Stomach (tissue), 8 donors: ENCODE measurements at regions not wholly inside any gene's neighbourhood (a gene's known extent, or its start where the extent isn't known, plus 50 kb on each side); places are given as distances from the start of the nearest gene placed in this dataset.

ENCODE experiments used
- DNase-seq, 2 donors: peaks; one replicate each; pipeline versions ENCODE4 v3.0.0 to v3.0.0-alpha.2; 2013 to 2019
- H3K27ac ChIP-seq, 5 donors: fragments of 200-600 bp in 4 of 5; sonication (generic) in 4 of 5; one replicate each; pipeline ENCODE4 v1.5.1; 2013 to 2019; ENCODE audit warnings: mild to moderate bottlenecking in 1 of 5, moderate library complexity in 1 of 5
- H3K27me3 ChIP-seq, 3 donors: fragments of 200-600 bp; sonication (generic); one replicate each; pipeline ENCODE4 v1.5.1; 2017 to 2019; ENCODE audit warnings: mixed run types in 1 of 3
- H3K36me3 ChIP-seq, 4 donors: fragments of 200-600 bp; sonication (generic); 1 replicate in 3 of 4; 2 replicates in 1 of 4; pipeline ENCODE4 v1.5.1; 2016 to 2019
- H3K4me1 ChIP-seq, 4 donors: fragments of 200-600 bp; sonication (generic); one replicate each; pipeline ENCODE4 v1.5.1; 2016 to 2019
- H3K4me3 ChIP-seq, 4 donors: fragments of 200-600 bp; sonication (generic) in 3 of 4; one replicate each; pipeline ENCODE4 v1.5.1; 2016 to 2019; ENCODE audit warnings: mild to moderate bottlenecking in 1 of 4
- H3K9me3 ChIP-seq, 4 donors: fragments of 200-600 bp; sonication (generic); one replicate each; pipeline ENCODE4 v1.5.1; 2016 to 2019
- EP300 ChIP-seq: sonication (generic); formaldehyde crosslinking; IDR thresholded peaks from one replicate; pipeline ENCODE4 v1.6.1; 2017; ENCODE audit warnings: antibody characterized with exemption
- POLR2A ChIP-seq, 4 donors: fragments of 450-650 bp; IDR thresholded peaks; one replicate each; pipeline ENCODE4 v1.6.1; 2016; ENCODE audit warnings: antibody characterized with exemption in 4 of 4, control low read depth in 2 of 4, mild to moderate bottlenecking in 1 of 4, moderate library complexity in 1 of 4
- POLR2AphosphoS5 ChIP-seq, 3 donors: sonication (generic); formaldehyde crosslinking; IDR thresholded peaks; one replicate each; pipeline ENCODE4 v1.6.1; 2016; ENCODE audit warnings: antibody characterized with exemption in 3 of 3
- WGBS, 5 donors: extraction: QIAGEN DNeasy Blood & Tissue Kit in 3 of 5; methylation state at CpG; one replicate each; pipeline versions ENCODE4 v1.1.5 to v1.1.7; 2013 to 2018; 5-methylcytosine and 5-hydroxymethylcytosine counted together
- intact Hi-C: fragments of 100-400 bp; cut with DNase I; formaldehyde crosslinking; loops from one replicate; pipeline ENCODE4 v1.15.1; 2023; ENCODE audit warnings: low total_unique reads
- TF ChIP-seq, protein P1 (sequence below), 7 experiments: fragments of 450-650 bp in 4 of 7; fragments of 200-600 bp in 3 of 7; sonication (generic) in 3 of 7; IDR thresholded peaks; one replicate each; pipeline ENCODE4 v1.5.1; 2016 to 2019; ENCODE audit warnings: antibody characterized with exemption in 7 of 7, control low read depth in 2 of 7, mild to moderate bottlenecking in 1 of 7
- donor health status: healthy with polysubstance abuse.
- donor health status: Bipolar disorder and iron deficiency.
- donor health status: healthy.

DNA sequence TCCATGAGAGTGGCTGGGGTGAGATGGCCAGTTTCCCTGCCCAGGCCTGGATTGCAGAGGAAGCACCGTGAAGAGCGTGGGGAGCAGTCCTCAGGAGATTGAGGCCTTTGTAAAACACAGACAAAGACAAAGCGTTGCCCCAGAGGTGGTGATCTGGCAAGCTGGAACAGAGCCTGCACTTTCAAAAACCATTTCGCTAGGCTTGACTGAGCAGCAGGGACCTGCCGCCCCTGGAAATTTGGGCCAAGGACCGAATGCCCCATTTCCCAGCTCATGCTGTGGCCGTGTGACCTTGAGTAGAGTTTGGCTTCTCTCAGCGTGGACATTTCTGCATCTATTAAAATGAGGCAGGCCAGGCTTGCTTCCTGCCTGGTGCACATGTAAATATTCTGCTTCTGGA, 381.4 kb downstream of the BCOR start:
- intact Hi-C loops, result no loop called here
- no peak for DNase-seq
- Histone ChIP-seq H3K27me3 (no peaks in the 10 kb centered on the region), H3K27ac (no peak overlapping the region), H3K9me3 (peaks cover 0 to 5% (median 0%) of the 10 kb centered on the region in 4 donors), H3K36me3 (no peaks in the 10 kb centered on the region), H3K4me3 (no peak overlapping the region), H3K4me1 (peaks cover 0 to 2% (median 0%) of the 10 kb centered on the region in 4 donors)
- 70 to 95% (median 86%) methylated on average over 3 to 8 of the region's 8 CpGs for WGBS, 5 donors
- TF ChIP-seq, protein P1, sequence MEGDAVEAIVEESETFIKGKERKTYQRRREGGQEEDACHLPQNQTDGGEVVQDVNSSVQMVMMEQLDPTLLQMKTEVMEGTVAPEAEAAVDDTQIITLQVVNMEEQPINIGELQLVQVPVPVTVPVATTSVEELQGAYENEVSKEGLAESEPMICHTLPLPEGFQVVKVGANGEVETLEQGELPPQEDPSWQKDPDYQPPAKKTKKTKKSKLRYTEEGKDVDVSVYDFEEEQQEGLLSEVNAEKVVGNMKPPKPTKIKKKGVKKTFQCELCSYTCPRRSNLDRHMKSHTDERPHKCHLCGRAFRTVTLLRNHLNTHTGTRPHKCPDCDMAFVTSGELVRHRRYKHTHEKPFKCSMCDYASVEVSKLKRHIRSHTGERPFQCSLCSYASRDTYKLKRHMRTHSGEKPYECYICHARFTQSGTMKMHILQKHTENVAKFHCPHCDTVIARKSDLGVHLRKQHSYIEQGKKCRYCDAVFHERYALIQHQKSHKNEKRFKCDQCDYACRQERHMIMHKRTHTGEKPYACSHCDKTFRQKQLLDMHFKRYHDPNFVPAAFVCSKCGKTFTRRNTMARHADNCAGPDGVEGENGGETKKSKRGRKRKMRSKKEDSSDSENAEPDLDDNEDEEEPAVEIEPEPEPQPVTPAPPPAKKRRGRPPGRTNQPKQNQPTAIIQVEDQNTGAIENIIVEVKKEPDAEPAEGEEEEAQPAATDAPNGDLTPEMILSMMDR (IDR thresholded peaks at IDR 0.05), result no peak
- no peak for TF ChIP-seq POLR2AphosphoS5 (IDR thresholded peaks at IDR 0.05)
- no peak for TF ChIP-seq POLR2A (IDR thresholded peaks at IDR 0.05)
- TF ChIP-seq EP300, result no peak

DNA sequence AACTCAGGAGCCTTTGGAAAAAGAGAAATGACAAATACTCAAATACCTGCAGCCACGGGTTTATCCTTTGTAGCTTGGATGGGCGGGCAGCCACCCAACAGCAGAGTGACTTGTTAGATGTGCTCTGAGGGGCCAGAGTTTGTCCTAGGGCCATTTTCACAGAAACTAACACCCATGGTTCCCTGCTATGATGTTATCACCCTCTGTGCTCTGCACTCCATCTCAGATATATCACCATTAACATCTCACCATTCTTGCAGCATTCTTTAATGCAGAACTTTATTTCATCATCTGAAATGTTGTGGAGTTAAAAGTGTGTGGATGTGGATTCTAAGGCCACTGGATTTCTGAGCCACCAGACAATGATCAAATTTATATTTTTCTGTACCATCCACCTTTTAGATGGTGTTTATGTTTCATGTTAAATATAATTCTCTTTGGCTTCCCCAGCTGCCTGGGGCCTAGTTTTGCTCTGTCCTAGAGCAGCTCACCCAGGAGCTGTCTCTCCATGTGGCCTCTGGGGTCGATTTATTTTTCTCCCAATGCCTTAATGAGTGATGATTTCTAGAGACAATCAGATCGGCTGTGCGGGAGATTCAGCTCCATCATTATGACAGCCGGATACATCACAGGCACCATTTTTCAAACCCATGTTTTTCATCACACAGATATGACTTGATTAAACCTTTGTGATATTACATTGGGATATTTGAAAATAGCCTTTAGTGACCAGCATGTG, 380.8 kb downstream of the BCOR start:
- WGBS, 5 donors, result 77 to 93% (median 90%) methylated on average over 6 of the region's 6 CpGs
- peaks cover 0 to 8% (median 0%) of the 10 kb centered on the region in 4 donors for H3K4me1 ChIP-seq
- H3K4me3 ChIP-seq, result no peak overlapping the region
- TF ChIP-seq, protein P1 (IDR thresholded peaks at IDR 0.05), result no peak
- no peak for TF ChIP-seq POLR2AphosphoS5 (IDR thresholded peaks at IDR 0.05)
- no peak for TF ChIP-seq POLR2A (IDR thresholded peaks at IDR 0.05)
- no peak for TF ChIP-seq EP300
- H3K9me3 ChIP-seq, result peaks cover 0 to 5% (median 0%) of the 10 kb centered on the region in 4 donors
- no peaks in the 10 kb centered on the region for H3K27me3 ChIP-seq
- H3K27ac ChIP-seq, result no peak overlapping the region
- no peak for DNase-seq
- intact Hi-C loops, result no loop called here
- H3K36me3 ChIP-seq, result no peaks in the 10 kb centered on the region

DNA sequence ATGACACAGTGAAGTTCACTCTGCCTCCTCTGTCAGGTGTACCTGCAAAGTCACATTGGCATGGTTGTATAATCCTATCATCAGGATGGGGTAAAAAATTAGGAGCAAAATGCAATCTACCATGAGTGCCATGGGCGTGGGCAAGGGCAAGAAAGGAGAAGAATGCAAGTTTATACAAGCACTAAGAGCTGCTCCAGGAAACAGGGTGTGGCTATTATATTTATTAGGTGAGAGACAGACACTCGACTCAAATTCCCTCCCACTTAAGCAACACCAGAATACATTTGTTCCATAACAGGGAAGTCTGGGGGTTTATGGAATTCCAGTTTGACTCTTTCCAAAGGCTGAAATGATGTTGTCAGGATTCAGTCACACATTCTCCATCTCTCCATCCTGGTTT, 378.8 kb downstream of the BCOR start:
- DNase-seq, result no peak

DNA sequence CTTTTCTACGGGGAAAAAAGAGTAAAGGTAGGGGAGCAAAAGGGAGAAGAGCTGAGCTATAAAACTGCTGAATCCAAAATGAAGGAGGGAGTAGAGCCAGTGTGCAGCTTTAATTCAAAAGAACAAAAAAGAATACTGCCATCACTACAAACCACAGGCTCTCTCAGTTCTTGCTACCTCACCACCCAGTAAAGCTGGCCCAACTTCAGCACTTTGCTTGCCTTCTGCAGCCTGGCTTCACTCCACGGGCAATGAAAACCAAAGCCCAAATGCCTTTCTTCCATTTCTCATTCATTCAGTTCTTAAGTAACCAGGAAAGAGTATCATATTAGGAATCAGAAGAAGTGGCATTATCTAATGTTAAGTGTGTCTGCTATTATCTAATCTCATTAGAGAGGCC, 376.8 kb downstream of the BCOR start:
- intact Hi-C loops, result no loop called here
- H3K27me3 ChIP-seq, result peaks cover 0 to 5% (median 0%) of the 10 kb centered on the region in 3 donors
- DNase-seq, result no peak

More for the DNA sequence above, 378.8 kb downstream of the BCOR start:
- no peak overlapping the region for H3K4me3 ChIP-seq
- H3K36me3 ChIP-seq, result no peaks in the 10 kb centered on the region
- no peak for TF ChIP-seq POLR2A (IDR thresholded peaks at IDR 0.05)
- TF ChIP-seq, protein P1 (IDR thresholded peaks at IDR 0.05), result no peak
- no peak for TF ChIP-seq POLR2AphosphoS5 (IDR thresholded peaks at IDR 0.05)
- TF ChIP-seq EP300, result no peak
- no peaks in the 10 kb centered on the region for H3K27me3 ChIP-seq
- H3K9me3 ChIP-seq, result no peaks in the 10 kb centered on the region
- no peak overlapping the region for H3K27ac ChIP-seq
- WGBS, 5 donors, result 23 to 43% (median 38%) methylated on average over 2 of the region's 2 CpGs
- H3K4me1 ChIP-seq, result peaks cover 0 to 8% (median 0%) of the 10 kb centered on the region in 4 donors
- intact Hi-C loops, result no loop called here

More for the DNA sequence above, 376.8 kb downstream of the BCOR start:
- H3K4me3 ChIP-seq, result no peak overlapping the region
- no peak for TF ChIP-seq POLR2AphosphoS5 (IDR thresholded peaks at IDR 0.05)
- no peak for TF ChIP-seq POLR2A (IDR thresholded peaks at IDR 0.05)
- TF ChIP-seq, protein P1 (IDR thresholded peaks at IDR 0.05), result no peak
- TF ChIP-seq EP300, result no peak
- no peaks in the 10 kb centered on the region for H3K9me3 ChIP-seq
- 56 to 65% (median 61%) methylated on average over 2 of the region's 2 CpGs for WGBS, 5 donors
- H3K27ac ChIP-seq, result no peak overlapping the region
- peaks cover 0 to 8% (median 0%) of the 10 kb centered on the region in 4 donors for H3K4me1 ChIP-seq
- no peaks in the 10 kb centered on the region for H3K36me3 ChIP-seq
